ENCODE measurements at regions not wholly inside any gene's neighbourhood (a gene's known extent, or its start where the extent isn't known, plus 50 kb on each side); places are given as distances from the start of the nearest gene placed in this dataset.
"Not testable (repeated sequence)": the region's sequence is repeated elsewhere in the genome, so short reads cannot be mapped to it uniquely, and the experiment has no call there.

- no peak for DNase-seq
Measured at GRCh38 chr3:27779176-27779575, 57.1 kb upstream of the EOMES start.

- no peak for DNase-seq
Measured at GRCh38 chr3:27789420-27789819, 67.3 kb upstream of the EOMES start.

- no peak for DNase-seq
Measured at GRCh38 chr3:27791956-27792355, 69.8 kb upstream of the EOMES start.

GRCh38 chr3:27792869-27793268 lies 70.7 kb upstream of the EOMES start:
- DNase-seq: no peak

- no peak for DNase-seq
Measured at GRCh38 chr3:27794211-27794610, 72.1 kb upstream of the EOMES start.

- no peak for DNase-seq
Measured at GRCh38 chr3:27796365-27796875, 74.3 kb upstream of the EOMES start.

GRCh38 chr3:27797773-27798172 lies 75.7 kb upstream of the EOMES start:
- DNase-seq: no peak

- no peak for DNase-seq
Measured at GRCh38 chr3:27800261-27800660, 78.1 kb upstream of the EOMES start.

- DNase-seq: no peak
Measured at GRCh38 chr3:27802425-27802824, 80.3 kb upstream of the EOMES start.

GRCh38 chr3:27802849-27803248 lies 80.7 kb upstream of the EOMES start:
- DNase-seq: no peak

GRCh38 chr3:27805282-27805681 lies 83.2 kb upstream of the EOMES start:
- DNase-seq: no peak

- DNase-seq: no peak
Measured at GRCh38 chr3:27813255-27813654, 91.1 kb upstream of the EOMES start.

GRCh38 chr3:27821609-27822008 lies 99.5 kb upstream of the EOMES start:
- not testable (repeated sequence) for DNase-seq

- no peak for DNase-seq
Measured at GRCh38 chr3:27824312-27825200, 102.4 kb upstream of the EOMES start.

- DNase-seq: no peak
Measured at GRCh38 chr3:27826448-27826847, 104.3 kb upstream of the EOMES start.

- DNase-seq: no peak
Measured at GRCh38 chr3:27827041-27827440, 104.9 kb upstream of the EOMES start.

- DNase-seq: no peak
Measured at GRCh38 chr3:27840807-27841594, 118.9 kb upstream of the EOMES start.

GRCh38 chr3:27844052-27844675 lies 122.0 kb upstream of the EOMES start:
- no peak for DNase-seq

- DNase-seq: no peak
Measured at GRCh38 chr3:27847697-27848096, 125.6 kb upstream of the EOMES start.

GRCh38 chr3:27848826-27849225 lies 126.7 kb upstream of the EOMES start:
- DNase-seq: no peak

- no peak for DNase-seq
Measured at GRCh38 chr3:27859821-27860220, 137.7 kb upstream of the EOMES start.

GRCh38 chr3:27861046-27862036 lies 139.2 kb upstream of the EOMES start:
- no peak for DNase-seq

Measured in suppressor macrophage treated with lipopolysaccharide for 1 hour (primary cell).